ENCODE measurements at regions not wholly inside any gene's neighbourhood (a gene's known extent, or its start where the extent isn't known, plus 50 kb on each side); places are given as distances from the start of the nearest gene placed in this dataset.

DNA sequence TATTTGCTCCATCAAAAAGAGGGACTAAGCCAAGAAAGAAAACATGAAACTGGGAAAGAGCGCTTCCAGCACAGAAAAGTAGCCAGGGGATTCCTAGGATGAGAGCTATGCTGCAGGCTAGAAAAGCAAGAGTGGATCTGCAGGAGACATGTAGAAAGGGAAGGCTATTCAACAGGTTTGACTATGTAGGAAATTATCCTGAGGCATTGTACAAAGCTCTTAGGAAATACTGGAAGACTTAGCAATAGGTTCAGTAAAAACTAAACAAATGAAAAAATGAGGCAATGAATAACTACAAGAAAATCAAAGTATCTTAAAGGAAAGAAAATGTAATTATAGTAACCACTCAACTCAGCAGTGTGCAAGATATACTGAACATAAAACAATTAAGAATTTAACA lies 178.7 kb upstream of the FOXN2 start:
- WGBS, 2 donors (ENCODE audit: extremely low coverage in 2 of 2, insufficient read length in 2 of 2, insufficient replicate concordance in 1 of 2), result no CpG with 5 or more reads among the region's 1 CpG
- Histone ChIP-seq H3K79me1 (ENCODE audit: low read depth, low read length) (no peaks in the 10 kb centered on the region), H3K4ac (ENCODE audit: low read length) (no peak overlapping the region), H3K27me3 (ENCODE audit: control insufficient read depth in 3 of 3, insufficient read depth in 3 of 3, low read depth in 1 of 3, low read length in 3 of 3) (no peaks in the 10 kb centered on the region), H3K14ac (ENCODE audit: low read length) (no peak overlapping the region), H2BK15ac (ENCODE audit: low read length) (no peak overlapping the region), H3K9ac (ENCODE audit: low read depth, low read length, poor library complexity) (no peak overlapping the region), H2AK5ac (ENCODE audit: low read depth, low read length) (no peak overlapping the region), H3K4me1 (ENCODE audit: control insufficient read depth in 2 of 2, insufficient read depth in 1 of 2, low read depth in 1 of 2, low read length in 2 of 2) (no peaks in the 10 kb centered on the region), H4K8ac (ENCODE audit: low read depth, low read length) (no peak overlapping the region), H3K23ac (ENCODE audit: low read depth, low read length, poor library complexity) (no peak overlapping the region), H4K91ac (ENCODE audit: low read depth, low read length, poor library complexity) (no peak overlapping the region), H2AFZ (ENCODE audit: low read length) (no peak overlapping the region), H3K4me2 (ENCODE audit: insufficient read depth, low read length, poor library complexity, severe bottlenecking) (no peak overlapping the region), H2BK5ac (ENCODE audit: low read length) (no peak overlapping the region), H3K27ac (replicated peaks; ENCODE audit: low read length) (no peak overlapping the region), H3K18ac (ENCODE audit: low read length) (no peak overlapping the region), H2BK120ac (ENCODE audit: low read depth, low read length) (no peak overlapping the region), H2BK12ac (ENCODE audit: low read length) (no peak overlapping the region), H3K9me3 (replicated peaks in 1 of 2; ENCODE audit: control insufficient read depth in 2 of 2, insufficient read depth in 1 of 2, low read depth in 1 of 2, low read length in 2 of 2) (no peaks in the 10 kb centered on the region), H3K4me3 (ENCODE audit: low read length in 2 of 2) (no peak overlapping the region), H3K36me3 (replicated peaks in 1 of 2; ENCODE audit: control insufficient read depth in 2 of 2, insufficient read depth in 2 of 2, low read length in 2 of 2) (no peaks in the 10 kb centered on the region)
- DNase-seq (ENCODE audit: low spot score), result no peak

- no peaks in the 10 kb centered on the region for H3K79me1 ChIP-seq (ENCODE audit: low read depth, low read length)
- H3K4ac ChIP-seq (ENCODE audit: low read length), result no peak overlapping the region
- no peak overlapping the region for H2BK5ac ChIP-seq (ENCODE audit: low read length)
- H4K91ac ChIP-seq (ENCODE audit: low read depth, low read length, poor library complexity), result no peak overlapping the region
- no peak overlapping the region for H3K4me3 ChIP-seq (ENCODE audit: low read length in 2 of 2)
- H3K4me1 ChIP-seq (ENCODE audit: control insufficient read depth in 2 of 2, insufficient read depth in 1 of 2, low read depth in 1 of 2, low read length in 2 of 2), result no peaks in the 10 kb centered on the region
- no peaks in the 10 kb centered on the region for H3K36me3 ChIP-seq (replicated peaks in 1 of 2; ENCODE audit: control insufficient read depth in 2 of 2, insufficient read depth in 2 of 2, low read length in 2 of 2)
- no CpG with 5 or more reads among the region's 1 CpG for WGBS, 2 donors (ENCODE audit: extremely low coverage in 2 of 2, insufficient read length in 2 of 2, insufficient replicate concordance in 1 of 2)
- DNase-seq (ENCODE audit: low spot score), result no peak
- no peak overlapping the region for H2AK5ac ChIP-seq (ENCODE audit: low read depth, low read length)
- H3K9me3 ChIP-seq (replicated peaks in 1 of 2; ENCODE audit: control insufficient read depth in 2 of 2, insufficient read depth in 1 of 2, low read depth in 1 of 2, low read length in 2 of 2), result no peaks in the 10 kb centered on the region
- no peak overlapping the region for H4K8ac ChIP-seq (ENCODE audit: low read depth, low read length)
- H2AFZ ChIP-seq (ENCODE audit: low read length), result no peak overlapping the region
- H3K23ac ChIP-seq (ENCODE audit: low read depth, low read length, poor library complexity), result no peak overlapping the region
- no peak overlapping the region for H2BK15ac ChIP-seq (ENCODE audit: low read length)
- H3K27ac ChIP-seq (replicated peaks; ENCODE audit: low read length), result no peak overlapping the region
- no peak overlapping the region for H3K18ac ChIP-seq (ENCODE audit: low read length)
- no peak overlapping the region for H3K14ac ChIP-seq (ENCODE audit: low read length)
- no peak overlapping the region for H3K9ac ChIP-seq (ENCODE audit: low read depth, low read length, poor library complexity)
- peaks cover 0 to 3% (median 0%) of the 10 kb centered on the region in 3 experiments for H3K27me3 ChIP-seq (ENCODE audit: control insufficient read depth in 3 of 3, insufficient read depth in 3 of 3, low read depth in 1 of 3, low read length in 3 of 3)
- no peak overlapping the region for H2BK12ac ChIP-seq (ENCODE audit: low read length)
- no peak overlapping the region for H3K4me2 ChIP-seq (ENCODE audit: insufficient read depth, low read length, poor library complexity, severe bottlenecking)
- no peak overlapping the region for H2BK120ac ChIP-seq (ENCODE audit: low read depth, low read length)
These were observed 176.7 kb upstream of the FOXN2 start for GRCh38 chr2:48137829-48138228.

DNA sequence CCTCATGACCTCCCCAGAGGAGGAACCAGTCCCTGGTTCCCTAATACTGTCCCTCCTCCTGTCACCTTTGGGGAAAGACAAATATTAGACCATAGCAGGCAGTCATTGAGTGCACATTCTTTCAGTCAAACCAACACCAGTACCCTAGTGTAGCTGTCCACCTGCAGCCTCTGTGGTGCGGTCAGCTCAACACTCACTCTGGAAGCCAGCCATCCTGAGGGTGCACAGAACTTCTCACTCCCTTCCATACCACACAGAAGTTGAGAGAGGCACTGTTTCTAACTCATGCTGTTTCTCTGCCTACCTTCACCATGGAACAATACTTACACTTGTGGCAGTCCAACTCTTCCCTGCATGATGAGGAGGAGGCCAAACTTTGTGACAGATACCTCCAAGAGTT lies 175.6 kb upstream of the FOXN2 start:
- Histone ChIP-seq H2BK120ac (ENCODE audit: low read depth, low read length) (no peak overlapping the region), H3K36me3 (replicated peaks in 1 of 2; ENCODE audit: control insufficient read depth in 2 of 2, insufficient read depth in 2 of 2, low read length in 2 of 2) (no peaks in the 10 kb centered on the region), H4K91ac (ENCODE audit: low read depth, low read length, poor library complexity) (no peak overlapping the region), H3K4me3 (ENCODE audit: low read length in 2 of 2) (no peak overlapping the region), H4K8ac (ENCODE audit: low read depth, low read length) (no peak overlapping the region), H3K4me2 (ENCODE audit: insufficient read depth, low read length, poor library complexity, severe bottlenecking) (no peak overlapping the region), H3K27ac (replicated peaks; ENCODE audit: low read length) (no peak overlapping the region), H2BK5ac (ENCODE audit: low read length) (no peak overlapping the region), H3K4ac (ENCODE audit: low read length) (no peak overlapping the region), H3K14ac (ENCODE audit: low read length) (no peak overlapping the region), H3K79me1 (ENCODE audit: low read depth, low read length) (no peaks in the 10 kb centered on the region), H3K4me1 (ENCODE audit: control insufficient read depth in 2 of 2, insufficient read depth in 1 of 2, low read depth in 1 of 2, low read length in 2 of 2) (no peaks in the 10 kb centered on the region), H3K23ac (ENCODE audit: low read depth, low read length, poor library complexity) (no peak overlapping the region), H3K18ac (ENCODE audit: low read length) (no peak overlapping the region), H3K27me3 (ENCODE audit: control insufficient read depth in 3 of 3, insufficient read depth in 3 of 3, low read depth in 1 of 3, low read length in 3 of 3) (peaks cover 0 to 3% (median 0%) of the 10 kb centered on the region in 3 experiments), H2AFZ (ENCODE audit: low read length) (no peak overlapping the region), H2BK12ac (ENCODE audit: low read length) (no peak overlapping the region), H2BK15ac (ENCODE audit: low read length) (no peak overlapping the region), H3K9ac (ENCODE audit: low read depth, low read length, poor library complexity) (no peak overlapping the region), H3K9me3 (replicated peaks in 1 of 2; ENCODE audit: control insufficient read depth in 2 of 2, insufficient read depth in 1 of 2, low read depth in 1 of 2, low read length in 2 of 2) (no peaks in the 10 kb centered on the region), H2AK5ac (ENCODE audit: low read depth, low read length) (no peak overlapping the region)
- DNase-seq (ENCODE audit: low spot score), result no peak
- no CpG with 5 or more reads among the region's 1 CpG for WGBS, 2 donors (ENCODE audit: extremely low coverage in 2 of 2, insufficient read length in 2 of 2, insufficient replicate concordance in 1 of 2)

GRCh38 chr2:48140586-48140985 lies 173.9 kb upstream of the FOXN2 start:
- Histone ChIP-seq H4K8ac (ENCODE audit: low read depth, low read length) (no peak overlapping the region), H3K14ac (ENCODE audit: low read length) (no peak overlapping the region), H3K23ac (ENCODE audit: low read depth, low read length, poor library complexity) (no peak overlapping the region), H3K18ac (ENCODE audit: low read length) (no peak overlapping the region), H2BK5ac (ENCODE audit: low read length) (no peak overlapping the region), H4K91ac (ENCODE audit: low read depth, low read length, poor library complexity) (no peak overlapping the region), H3K4me2 (ENCODE audit: insufficient read depth, low read length, poor library complexity, severe bottlenecking) (no peak overlapping the region), H2AK5ac (ENCODE audit: low read depth, low read length) (no peak overlapping the region), H2BK120ac (ENCODE audit: low read depth, low read length) (no peak overlapping the region), H2BK12ac (ENCODE audit: low read length) (no peak overlapping the region), H3K9me3 (replicated peaks in 1 of 2; ENCODE audit: control insufficient read depth in 2 of 2, insufficient read depth in 1 of 2, low read depth in 1 of 2, low read length in 2 of 2) (no peaks in the 10 kb centered on the region), H2BK15ac (ENCODE audit: low read length) (no peak overlapping the region), H3K4ac (ENCODE audit: low read length) (no peak overlapping the region), H3K27ac (replicated peaks; ENCODE audit: low read length) (no peak overlapping the region), H3K79me1 (ENCODE audit: low read depth, low read length) (no peaks in the 10 kb centered on the region), H3K27me3 (ENCODE audit: control insufficient read depth in 3 of 3, insufficient read depth in 3 of 3, low read depth in 1 of 3, low read length in 3 of 3) (peaks cover 0 to 3% (median 0%) of the 10 kb centered on the region in 3 experiments), H3K9ac (ENCODE audit: low read depth, low read length, poor library complexity) (no peak overlapping the region), H2AFZ (ENCODE audit: low read length) (no peak overlapping the region), H3K4me1 (ENCODE audit: control insufficient read depth in 2 of 2, insufficient read depth in 1 of 2, low read depth in 1 of 2, low read length in 2 of 2) (no peaks in the 10 kb centered on the region), H3K4me3 (ENCODE audit: low read length in 2 of 2) (no peak overlapping the region), H3K36me3 (replicated peaks in 1 of 2; ENCODE audit: control insufficient read depth in 2 of 2, insufficient read depth in 2 of 2, low read length in 2 of 2) (no peaks in the 10 kb centered on the region)
- DNase-seq (ENCODE audit: low spot score), result no peak
